HL-60/S4 treated with phorbol 12-myristate 13-acetate at 8.2 ng/mL for 4 days and 3 days (cell line): ENCODE measurements at regions not wholly inside any gene's neighbourhood (a gene's known extent, or its start where the extent isn't known, plus 50 kb on each side); places are given as distances from the start of the nearest gene placed in this dataset.
"Not testable (repeated sequence)": the region's sequence is repeated elsewhere in the genome, so short reads cannot be mapped to it uniquely, and the experiment has no call there.

Experiments used
- in situ Hi-C: fragments of 300-500 bp; cut with MboI; formaldehyde crosslinking; loops from 2 replicates; pipeline ENCODE4 v1.15.0; 2022; ENCODE audit warnings: low sequenced_read_pairs

GRCh38 chr4:53886090-53886489 is 178.3 kb downstream of the CHIC2 start:
- in situ Hi-C loops: no loop called here

GRCh38 chr4:53885668-53886067 is 178.7 kb downstream of the CHIC2 start:
- in situ Hi-C loops: no loop called here

DNA sequence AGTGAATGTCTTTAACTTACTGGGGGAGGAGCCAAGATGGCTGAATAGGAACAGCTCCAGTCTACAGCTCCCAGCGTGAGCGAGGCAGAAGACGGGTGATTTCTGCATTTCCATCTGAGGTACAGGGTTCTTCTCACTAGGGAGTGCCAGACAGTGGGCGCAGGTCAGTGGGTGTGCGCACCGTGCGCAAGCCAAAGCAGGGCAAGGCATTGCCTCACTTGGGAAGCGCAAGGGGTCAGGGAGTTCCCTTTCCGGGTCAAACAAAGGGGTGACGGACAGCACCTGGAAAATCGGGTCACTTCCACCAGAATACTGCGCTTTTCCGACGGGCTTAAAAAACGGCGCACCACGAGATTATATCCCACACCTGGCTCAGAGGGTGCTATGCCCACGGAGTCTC is 187.3 kb downstream of the CHIC2 start:
- in situ Hi-C loops: not testable (repeated sequence)

GRCh38 chr4:53866055-53866454 is 198.3 kb downstream of the CHIC2 start:
- in situ Hi-C loops: no loop called here

GRCh38 chr4:53865054-53865453 is 199.4 kb downstream of the CHIC2 start:
- in situ Hi-C loops: no loop called here

DNA sequence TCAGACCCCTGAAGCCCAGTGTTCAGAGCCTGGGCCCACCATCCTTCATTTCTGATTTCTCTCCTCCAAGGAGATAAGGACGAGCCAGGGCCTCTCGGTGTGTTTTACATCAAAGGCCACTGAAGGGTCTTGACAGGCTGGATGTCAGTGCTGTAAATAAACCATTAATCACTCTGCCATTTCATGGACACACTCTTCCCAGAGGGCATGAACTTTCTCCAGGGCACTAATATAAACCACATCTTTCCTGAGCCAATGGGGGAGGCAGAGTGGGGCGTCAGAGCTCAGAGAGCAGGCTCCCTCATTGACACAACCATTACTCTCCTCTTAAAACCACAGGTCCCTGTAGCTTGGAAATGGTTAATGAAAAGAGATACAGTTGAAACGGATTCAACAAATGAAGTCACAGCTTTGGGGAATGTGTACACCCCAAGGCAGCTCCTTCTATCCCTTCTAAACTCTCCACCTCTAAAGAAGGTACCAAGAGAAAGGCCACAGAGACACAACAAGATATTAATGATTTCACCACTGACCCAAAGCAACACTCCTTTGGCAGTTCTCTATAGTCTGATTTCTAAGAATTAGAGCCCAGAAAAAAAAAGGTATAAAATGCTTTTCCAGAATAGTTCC is 200.6 kb downstream of the CHIC2 start:
- in situ Hi-C loops: no loop called here

GRCh38 chr4:53863158-53863557 is 201.2 kb downstream of the CHIC2 start:
- in situ Hi-C loops: no loop called here

GRCh38 chr4:53861856-53862610 is 202.4 kb downstream of the CHIC2 start:
- in situ Hi-C loops: no loop called here

DNA sequence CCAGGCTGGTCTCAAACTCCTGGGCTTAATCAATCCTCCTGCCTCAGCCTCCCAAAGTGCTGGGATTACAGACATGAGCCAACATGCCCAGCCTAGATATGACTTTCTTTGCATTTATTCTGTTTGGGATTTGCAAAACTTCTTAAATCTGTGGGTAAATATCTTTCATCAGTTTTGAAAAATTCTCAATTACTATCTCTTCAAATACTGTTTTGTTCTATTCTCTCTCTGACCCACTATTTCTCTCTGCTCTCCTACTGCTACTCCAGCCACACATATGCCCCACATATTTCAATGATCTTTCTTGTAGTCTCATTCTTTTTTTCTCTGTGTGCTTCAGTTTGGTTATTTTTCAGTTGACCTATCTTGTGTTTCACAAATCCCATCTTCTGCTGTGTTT is 205.1 kb downstream of the CHIC2 start:
- in situ Hi-C loops: no loop called here

DNA sequence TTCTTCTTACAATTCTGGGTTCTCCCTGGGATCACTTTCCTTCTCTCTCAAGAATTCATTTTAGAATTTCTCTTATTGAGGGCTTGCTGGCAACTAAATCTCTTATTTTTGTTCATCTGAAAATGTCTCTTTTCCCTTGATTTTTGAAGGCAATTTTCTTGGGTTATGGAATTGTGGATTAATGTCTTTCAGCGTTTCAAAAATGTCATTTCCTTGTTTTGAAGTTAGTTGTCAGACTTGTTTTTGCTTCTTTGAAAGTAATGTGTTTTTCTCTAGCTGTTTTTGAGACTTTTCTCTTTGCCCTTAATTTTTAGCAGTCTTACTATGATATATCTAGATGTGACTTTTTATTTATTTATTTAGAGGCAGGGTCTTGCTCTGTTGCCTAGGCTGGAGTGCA is 205.7 kb downstream of the CHIC2 start:
- in situ Hi-C loops: no loop called here

DNA sequence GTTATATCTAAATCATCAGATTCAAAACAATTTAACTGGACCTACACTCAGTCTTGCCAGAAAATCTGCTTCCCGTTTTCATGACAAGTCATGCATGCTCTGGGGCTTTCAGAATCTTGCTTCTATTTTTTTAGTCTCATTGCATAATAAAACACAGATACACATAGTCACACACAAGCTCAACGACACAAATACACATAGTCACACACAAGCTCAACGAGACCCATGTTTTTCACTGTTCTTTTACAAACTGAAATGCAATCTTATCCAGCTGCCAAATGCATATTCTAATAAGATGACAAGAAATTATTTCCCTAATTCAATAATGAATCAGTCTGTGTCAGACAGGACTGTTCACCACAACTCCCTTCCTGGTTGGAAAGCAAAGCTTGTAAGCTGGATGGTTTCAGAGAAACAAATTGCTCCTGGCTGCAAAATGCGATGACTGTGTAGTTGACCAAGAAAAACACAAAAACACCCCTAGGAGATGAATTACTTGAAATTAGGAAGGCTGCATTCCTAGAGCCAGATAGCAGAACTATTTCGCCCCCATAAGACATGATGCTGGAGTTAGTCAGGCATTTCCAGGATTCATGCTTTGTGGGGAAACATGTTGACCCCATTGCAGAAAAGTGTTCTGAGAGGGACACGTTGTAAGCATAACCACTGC is 208.7 kb downstream of the CHIC2 start:
- in situ Hi-C loops: no loop called here

- in situ Hi-C loops: no loop called here
These were observed 209.3 kb downstream of the CHIC2 start for GRCh38 chr4:53854991-53855568.

DNA sequence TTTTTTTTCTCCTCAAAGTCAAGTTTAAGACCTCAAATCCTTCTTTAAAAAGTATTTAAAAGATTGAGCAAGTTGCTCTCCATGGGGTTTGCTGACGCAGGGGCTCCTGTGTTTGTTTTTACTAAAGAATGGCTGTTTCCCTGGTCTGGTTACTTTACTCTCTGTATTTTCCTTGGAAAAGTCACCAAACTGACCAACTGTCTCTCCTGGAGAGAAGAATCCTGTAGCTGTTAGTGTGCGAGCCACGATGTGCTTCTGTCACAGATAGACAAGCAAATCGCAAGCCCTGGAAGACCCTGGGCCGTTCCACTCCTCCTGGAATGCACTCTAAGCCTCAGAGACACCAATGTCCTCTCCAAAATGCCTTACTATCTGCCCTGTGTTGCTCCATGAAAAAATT is 212.1 kb downstream of the CHIC2 start:
- in situ Hi-C loops: no loop called here

- in situ Hi-C loops: no loop called here
These were observed 216.4 kb downstream of the CHIC2 start for GRCh38 chr4:53847965-53848364.

DNA sequence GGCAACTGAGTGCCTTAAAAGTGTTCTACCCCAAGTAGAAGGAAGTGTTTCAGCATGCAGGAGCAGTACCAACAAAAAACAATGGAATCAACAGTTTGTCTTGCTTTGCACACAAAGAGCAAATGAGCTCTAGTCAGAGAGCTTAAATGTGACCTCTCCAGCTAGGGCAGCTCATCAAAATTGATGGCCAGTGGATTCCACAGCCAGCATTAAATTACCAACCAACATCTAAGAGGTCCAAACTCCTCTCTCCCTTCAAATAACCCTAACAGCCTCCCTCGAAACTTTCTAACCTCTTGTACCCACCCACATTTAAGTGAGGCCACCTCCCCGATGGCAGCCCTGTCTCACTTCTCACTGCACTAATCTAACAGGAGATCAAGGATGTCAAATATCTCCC is 219.9 kb downstream of the CHIC2 start:
- in situ Hi-C loops: no loop called here

DNA sequence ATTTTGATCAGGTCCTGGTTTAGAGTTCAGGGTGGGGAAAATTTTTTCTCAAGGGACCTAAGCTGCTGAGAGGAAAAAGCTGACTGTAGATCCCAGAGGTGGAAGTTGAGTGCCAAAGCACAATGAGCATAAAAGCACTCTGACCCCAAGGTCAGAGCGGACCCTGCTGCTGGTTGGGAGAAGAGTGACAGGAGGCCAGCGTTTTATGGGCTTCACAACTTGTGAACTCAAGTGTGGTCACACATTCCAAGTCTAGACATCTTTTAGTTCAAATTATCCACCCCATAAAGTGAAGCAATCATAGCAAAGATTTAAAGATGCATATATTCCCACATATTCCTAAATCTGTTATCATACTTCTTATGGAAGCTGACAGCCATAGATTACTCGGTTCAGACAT is 220.3 kb downstream of the CHIC2 start:
- in situ Hi-C loops: no loop called here

DNA sequence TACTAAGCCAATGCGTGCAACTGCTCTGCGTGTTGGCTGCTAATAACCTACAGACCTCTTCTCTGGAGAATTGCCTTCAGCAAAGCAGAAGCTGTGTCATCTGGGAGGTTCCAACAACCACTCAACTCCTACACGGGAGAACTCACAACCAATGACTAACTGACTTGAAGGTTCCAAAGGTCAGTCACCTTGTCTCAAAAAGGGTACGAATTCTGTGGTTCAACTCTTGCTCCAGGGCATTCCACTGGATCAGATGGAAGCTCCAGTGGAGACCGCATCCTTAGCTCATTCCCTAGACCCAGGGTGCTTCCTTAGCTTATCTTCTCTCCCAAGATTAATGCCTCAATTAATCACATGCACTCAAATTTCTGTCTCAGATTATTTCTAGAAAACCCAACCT is 222.7 kb downstream of the CHIC2 start:
- in situ Hi-C loops: no loop called here

- in situ Hi-C loops: no loop called here
These were observed 223.8 kb downstream of the CHIC2 start for GRCh38 chr4:53840643-53841042.

DNA sequence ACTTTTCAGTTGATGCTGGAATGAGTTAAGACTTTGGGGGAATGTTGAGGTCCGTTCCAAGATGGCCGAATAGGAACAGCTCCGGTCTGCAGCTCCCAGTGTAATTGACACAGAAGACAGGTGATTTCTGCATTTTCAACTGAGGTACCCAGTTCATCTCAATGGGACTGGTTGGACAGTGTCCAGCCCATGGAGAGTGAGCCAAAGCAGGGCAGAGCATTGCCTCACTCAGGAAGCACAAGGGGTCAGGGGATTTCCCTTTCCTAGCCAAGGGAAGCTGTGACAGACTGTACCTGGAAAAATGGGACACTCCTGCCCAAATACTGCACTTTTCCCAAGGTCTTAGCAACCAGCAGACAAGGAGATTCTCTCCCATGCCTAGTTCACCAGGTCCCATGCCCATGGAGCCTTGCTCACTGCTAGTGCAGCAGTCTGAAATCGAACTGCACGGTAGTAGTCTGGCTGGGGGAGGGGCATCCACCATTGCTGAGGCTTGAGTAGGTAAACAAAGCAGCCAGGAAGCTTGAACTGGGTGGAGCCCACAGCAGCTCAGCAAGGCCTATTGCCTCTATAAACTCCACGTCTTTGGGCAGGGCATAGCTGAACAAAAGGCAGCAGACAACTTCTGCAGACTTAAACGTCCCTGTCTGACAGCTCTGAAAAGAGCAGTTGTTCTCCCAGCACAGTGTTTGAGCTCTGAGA is 231.0 kb downstream of the CHIC2 start:
- in situ Hi-C loops: not testable (repeated sequence)

DNA sequence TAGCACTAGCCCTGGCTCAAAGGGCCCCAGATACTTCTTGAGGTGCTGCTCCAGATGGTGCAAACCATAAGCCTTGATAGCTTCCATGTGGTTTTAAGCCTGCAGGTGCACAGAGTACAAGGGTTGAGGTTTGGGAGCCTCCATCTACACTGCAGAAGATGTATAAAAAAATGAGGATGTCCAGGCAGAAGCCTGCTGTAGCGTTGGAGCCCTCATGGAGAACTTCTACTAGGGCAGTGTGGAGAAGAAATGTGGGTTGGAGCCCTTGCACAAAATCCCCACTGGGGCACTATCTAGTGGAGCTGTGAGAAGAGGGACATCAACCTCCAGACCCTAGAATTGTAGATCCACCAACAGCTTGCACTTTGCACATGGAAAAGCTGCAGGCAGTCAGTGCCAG is 231.9 kb downstream of the CHIC2 start:
- in situ Hi-C loops: no loop called here

DNA sequence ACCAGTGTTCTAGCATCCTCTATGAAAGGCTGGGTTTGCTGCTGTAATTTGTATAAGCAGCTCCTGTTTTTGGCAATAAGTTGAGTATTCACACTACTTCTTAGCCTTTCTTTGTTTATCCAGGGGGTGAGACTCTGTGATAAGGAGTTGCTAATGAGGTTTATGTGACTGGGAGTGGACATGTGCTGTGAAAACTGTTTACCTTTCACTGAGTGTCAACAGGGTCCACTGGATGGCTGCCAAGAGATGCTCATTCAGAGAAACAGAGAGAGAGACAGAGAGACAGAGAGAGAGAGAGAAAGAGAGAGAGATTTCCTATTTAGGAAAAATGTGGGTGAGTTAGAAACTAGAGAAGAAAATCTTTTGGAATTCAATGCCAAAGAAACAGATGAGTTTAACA is 233.9 kb downstream of the CHIC2 start:
- in situ Hi-C loops: no loop called here
